Muscle layer of duodenum (tissue), 2 donors: ENCODE measurements at regions not wholly inside any gene's neighbourhood (a gene's known extent, or its start where the extent isn't known, plus 50 kb on each side); places are given as distances from the start of the nearest gene placed in this dataset.
"Not testable (repeated sequence)": the region's sequence is repeated elsewhere in the genome, so short reads cannot be mapped to it uniquely, and the experiment has no call there.

Source experiments
- H3K27ac ChIP-seq: one replicate; pipeline ENCODE4 v1.7.0; 2013; ENCODE audit warnings: mild to moderate bottlenecking, low read length
- H3K27me3 ChIP-seq: one replicate; pipeline ENCODE4 v1.7.0; 2013; ENCODE audit warnings: low read depth, mild to moderate bottlenecking, control low read depth, low read length
- H3K36me3 ChIP-seq, 2 donors: one replicate each; pipeline ENCODE4 v1.7.0; 2013; ENCODE audit warnings: low read length in 2 of 2, control low read depth in 1 of 2, mild to moderate bottlenecking in 1 of 2; ENCODE audit not compliant: insufficient read depth in 2 of 2, control insufficient read depth in 1 of 2
- H3K4me1 ChIP-seq, 2 donors: one replicate each; pipeline ENCODE4 v1.7.0; 2013; ENCODE audit warnings: low read length in 2 of 2, mild to moderate bottlenecking in 2 of 2, control low read depth in 1 of 2, moderate library complexity in 1 of 2; ENCODE audit not compliant: insufficient read depth in 2 of 2, control insufficient read depth in 1 of 2
- H3K4me3 ChIP-seq, 2 donors: one replicate each; pipeline ENCODE4 v1.7.0; 2013; ENCODE audit warnings: low read length in 2 of 2, low read depth in 1 of 2, mild to moderate bottlenecking in 1 of 2
- H3K9me3 ChIP-seq, 2 donors: one replicate each; pipeline ENCODE4 v1.7.0; 2013; ENCODE audit warnings: low read length in 2 of 2, control low read depth in 1 of 2, mild to moderate bottlenecking in 1 of 2; ENCODE audit not compliant: control insufficient read depth in 1 of 2
- donor health status: healthy.

DNA sequence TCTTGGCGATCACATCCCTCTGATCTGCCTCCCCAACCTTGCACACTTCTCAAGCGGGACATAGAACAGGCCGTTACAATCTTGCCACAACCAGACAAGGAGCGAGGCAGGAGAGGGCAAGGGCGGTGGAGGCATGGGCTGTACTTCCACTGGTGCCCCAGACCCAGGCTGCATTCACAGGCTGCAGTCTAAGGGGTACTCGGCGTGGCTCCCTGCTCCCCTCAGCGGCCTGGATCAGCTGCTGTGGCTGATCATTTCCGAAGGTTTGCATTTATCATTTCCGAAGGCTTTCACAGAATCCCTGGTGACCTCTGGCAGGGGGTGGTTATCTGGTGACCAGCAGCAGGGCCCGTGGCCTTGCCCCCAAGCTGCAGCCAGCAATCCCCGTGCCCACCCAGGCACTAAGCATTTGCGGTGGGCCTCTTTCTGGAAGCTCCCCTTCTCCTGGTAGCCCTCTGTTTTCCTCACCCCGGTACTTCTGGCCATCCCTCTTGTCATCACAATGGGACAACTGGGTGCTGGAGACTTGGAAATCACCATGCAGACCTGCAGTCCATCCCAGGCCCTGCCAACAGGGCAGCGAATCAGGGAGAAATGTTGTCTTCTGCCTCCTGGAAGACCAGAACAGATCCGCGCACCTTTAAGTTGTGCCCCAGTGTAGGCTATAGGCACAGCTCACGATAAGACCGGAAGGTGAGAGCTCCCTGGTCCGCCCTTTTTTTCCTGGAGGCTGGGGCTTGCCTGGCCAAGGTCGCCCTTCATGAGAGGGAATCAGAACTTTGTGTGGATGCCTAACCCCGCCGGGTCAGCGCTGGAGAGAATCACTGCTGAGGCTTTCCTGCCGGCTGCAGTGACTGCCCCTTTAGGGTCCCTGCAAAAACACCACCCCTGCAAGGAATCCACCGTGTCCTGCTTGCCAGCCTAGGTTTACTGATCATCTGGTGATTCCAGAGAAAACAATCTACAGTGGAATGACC, 1739.1 kb downstream of the TP53TG3F start:
- Histone ChIP-seq H3K4me3 (no peak overlapping the region), H3K4me1 (no peaks in the 10 kb centered on the region), H3K9me3 (peaks cover 0 to 12% of the 10 kb centered on the region in 2 donors), H3K36me3 (no peaks in the 10 kb centered on the region), H3K27ac (no peak overlapping the region), H3K27me3 (no peaks in the 10 kb centered on the region)

DNA sequence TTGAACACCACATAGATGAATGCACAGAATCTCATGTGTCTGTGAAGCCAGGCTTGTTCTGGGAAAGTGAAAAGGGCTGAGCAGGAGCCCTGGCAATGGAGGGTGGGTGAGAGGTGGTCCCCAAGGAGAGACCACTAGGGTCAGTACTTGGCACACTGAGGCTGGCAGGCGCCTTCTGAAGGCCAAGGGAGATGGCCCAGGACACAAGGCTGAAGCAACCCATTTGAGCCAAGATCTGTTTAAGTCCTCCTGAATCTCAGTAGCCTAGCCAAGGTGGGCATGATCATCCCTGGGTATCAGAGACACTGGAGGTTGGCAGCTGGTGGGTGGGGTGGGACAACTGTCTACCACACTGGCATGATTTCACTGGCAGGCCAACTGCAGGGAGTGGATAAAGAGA, 1741.2 kb downstream of the TP53TG3F start:
- H3K27me3 ChIP-seq = no peaks in the 10 kb centered on the region
- peaks cover 0 to 12% of the 10 kb centered on the region in 2 donors for H3K9me3 ChIP-seq
- no peak overlapping the region for H3K4me3 ChIP-seq
- H3K4me1 ChIP-seq = no peaks in the 10 kb centered on the region
- no peak overlapping the region for H3K27ac ChIP-seq
- H3K36me3 ChIP-seq = no peaks in the 10 kb centered on the region

DNA sequence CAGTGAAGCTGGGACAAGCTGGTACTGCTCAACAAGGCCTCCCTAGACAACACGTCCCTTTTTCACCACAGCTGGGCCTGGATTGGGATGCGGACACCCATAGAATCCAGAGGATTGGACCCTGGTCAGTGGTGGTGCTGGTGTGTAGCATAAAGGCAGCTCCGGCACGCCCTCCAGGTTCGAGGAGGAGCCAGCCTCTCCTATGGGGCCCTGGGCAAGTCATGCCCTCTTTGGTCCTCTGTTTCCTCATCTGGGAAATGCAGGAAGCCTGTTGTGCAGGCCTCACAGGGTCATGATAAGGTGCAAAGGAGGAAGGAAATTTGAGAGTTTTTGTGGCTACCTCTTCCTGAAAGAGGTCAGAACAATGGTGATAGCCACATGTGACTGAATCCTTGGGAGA, 1741.7 kb downstream of the TP53TG3F start:
- H3K4me3 ChIP-seq = no peak overlapping the region
- H3K27ac ChIP-seq = no peak overlapping the region
- H3K9me3 ChIP-seq = peaks cover 0 to 7% of the 10 kb centered on the region in 2 donors
- no peaks in the 10 kb centered on the region for H3K27me3 ChIP-seq
- H3K4me1 ChIP-seq = no peaks in the 10 kb centered on the region
- H3K36me3 ChIP-seq = no peaks in the 10 kb centered on the region

DNA sequence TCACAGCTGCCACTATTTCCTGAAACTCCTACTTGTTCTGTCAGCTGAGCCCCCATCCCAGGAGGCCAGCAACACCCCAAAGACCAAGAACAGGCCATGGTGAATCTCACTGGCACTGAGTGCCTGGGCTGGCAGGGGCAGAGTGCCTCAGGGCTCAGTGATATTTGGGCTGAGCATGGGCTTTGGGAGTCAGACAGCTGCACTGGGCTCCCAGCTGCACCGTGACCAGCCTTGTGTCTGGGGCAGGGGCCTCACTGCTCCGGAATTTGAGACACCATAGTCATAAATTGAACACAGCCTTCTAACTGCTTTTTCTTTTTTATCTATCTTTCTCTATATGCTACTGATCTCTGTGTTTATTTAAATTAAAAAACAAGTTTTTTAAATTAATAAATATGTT, 1744.2 kb downstream of the TP53TG3F start:
- H3K36me3 ChIP-seq = no peaks in the 10 kb centered on the region
- H3K4me1 ChIP-seq = no peaks in the 10 kb centered on the region
- H3K4me3 ChIP-seq = no peak overlapping the region
- no peak overlapping the region for H3K27ac ChIP-seq
- peaks cover 0 to 5% of the 10 kb centered on the region in 2 donors for H3K9me3 ChIP-seq
- H3K27me3 ChIP-seq = no peaks in the 10 kb centered on the region

DNA sequence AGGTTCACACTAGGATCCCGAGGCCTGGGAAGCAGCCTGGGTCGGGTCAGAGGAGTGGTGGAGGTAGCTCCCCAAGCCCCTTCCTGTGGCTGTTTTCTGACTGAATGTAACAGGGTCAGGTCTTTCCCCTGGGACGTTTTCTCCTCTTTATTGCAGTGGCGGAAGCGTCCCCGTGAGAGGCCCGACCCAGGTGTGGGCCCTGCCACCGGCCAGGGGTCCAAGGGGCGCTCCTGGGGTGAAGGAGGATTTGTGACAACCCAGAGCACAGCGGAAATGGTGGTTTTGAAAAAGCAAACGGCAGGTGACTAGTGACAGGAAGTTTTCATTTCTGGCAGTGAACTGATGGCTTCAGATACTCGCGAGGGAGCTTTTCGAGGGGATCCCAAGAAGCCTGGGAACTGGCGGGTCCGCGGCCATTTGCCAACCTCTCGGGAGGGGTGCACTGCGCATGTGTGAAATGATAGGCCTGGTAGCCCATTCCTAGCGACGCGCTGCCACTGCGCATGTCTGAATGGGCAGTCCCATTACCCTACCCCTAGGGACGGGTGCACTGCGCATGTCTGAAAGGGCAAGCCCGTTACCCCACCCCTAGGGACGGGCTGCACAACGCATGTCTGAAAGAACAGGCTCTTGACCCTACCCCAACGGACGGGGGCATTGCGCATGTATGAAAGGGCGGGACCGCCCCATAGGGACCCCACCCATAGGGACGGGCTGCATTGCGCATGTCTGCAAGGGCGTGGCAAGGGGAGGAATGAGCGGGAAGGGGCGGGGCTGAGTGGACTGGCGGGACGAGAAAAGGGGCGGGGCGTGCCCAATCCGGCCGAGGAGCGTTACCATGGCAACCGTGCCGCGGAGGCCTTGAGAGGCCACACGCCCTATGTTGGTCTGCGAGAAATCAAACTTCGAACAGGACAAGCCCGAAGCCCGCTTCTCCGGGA, 1747.9 kb downstream of the TP53TG3F start:
- Histone ChIP-seq H3K36me3 (no peaks in the 10 kb centered on the region), H3K9me3 (no peaks in the 10 kb centered on the region), H3K27ac (no peak overlapping the region), H3K27me3 (no peaks in the 10 kb centered on the region), H3K4me1 (no peaks in the 10 kb centered on the region), H3K4me3 (no peak overlapping the region)

DNA sequence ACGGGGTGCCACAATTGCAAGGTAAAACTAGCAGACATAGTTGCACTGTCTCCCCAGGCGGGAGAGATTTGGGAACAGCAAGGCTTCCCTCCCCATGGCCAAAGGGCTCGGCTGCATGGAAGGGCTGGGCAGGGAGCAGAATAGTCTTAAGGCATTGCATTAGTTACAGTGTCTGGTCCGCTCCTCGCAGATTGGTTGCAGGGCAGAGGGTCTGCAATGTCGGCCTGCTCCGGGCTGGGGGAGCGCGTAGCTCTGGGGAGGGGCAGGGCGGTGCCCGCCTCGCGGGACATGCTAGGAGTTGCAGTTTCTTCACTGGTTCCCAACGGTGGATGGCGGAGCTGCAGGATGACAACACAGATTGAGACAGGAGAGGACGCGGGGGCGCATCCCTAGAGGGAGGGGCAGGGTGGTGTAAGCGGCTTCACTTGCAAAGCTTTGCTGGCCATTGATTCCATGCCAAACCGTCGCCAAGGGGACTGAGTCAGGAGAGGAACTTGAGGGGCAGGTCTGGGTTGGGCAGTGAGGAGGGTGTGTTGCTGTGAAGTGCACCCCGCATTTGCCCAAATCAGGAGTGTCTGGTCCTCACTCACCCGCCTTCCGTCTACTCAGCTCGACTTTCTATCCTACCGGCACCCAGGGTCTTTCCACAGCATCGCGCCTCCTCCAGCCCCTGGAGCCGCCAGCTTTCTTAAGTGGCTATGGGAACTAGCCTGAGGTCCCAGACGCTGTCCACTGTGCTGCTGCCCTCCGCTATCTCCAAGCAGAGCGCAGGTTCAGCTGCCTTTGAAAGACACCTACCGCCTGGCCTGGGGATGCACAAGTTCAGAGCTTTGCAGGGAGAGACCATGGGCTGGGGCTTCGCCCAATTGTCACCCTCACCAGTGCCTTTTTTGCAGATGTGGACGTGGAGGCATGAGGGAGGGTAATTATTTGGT, 1748.9 kb downstream of the TP53TG3F start:
- Histone ChIP-seq H3K9me3 (no peaks in the 10 kb centered on the region), H3K4me1 (no peaks in the 10 kb centered on the region), H3K27ac (no peak overlapping the region), H3K4me3 (no peak overlapping the region), H3K27me3 (no peaks in the 10 kb centered on the region), H3K36me3 (no peaks in the 10 kb centered on the region)

DNA sequence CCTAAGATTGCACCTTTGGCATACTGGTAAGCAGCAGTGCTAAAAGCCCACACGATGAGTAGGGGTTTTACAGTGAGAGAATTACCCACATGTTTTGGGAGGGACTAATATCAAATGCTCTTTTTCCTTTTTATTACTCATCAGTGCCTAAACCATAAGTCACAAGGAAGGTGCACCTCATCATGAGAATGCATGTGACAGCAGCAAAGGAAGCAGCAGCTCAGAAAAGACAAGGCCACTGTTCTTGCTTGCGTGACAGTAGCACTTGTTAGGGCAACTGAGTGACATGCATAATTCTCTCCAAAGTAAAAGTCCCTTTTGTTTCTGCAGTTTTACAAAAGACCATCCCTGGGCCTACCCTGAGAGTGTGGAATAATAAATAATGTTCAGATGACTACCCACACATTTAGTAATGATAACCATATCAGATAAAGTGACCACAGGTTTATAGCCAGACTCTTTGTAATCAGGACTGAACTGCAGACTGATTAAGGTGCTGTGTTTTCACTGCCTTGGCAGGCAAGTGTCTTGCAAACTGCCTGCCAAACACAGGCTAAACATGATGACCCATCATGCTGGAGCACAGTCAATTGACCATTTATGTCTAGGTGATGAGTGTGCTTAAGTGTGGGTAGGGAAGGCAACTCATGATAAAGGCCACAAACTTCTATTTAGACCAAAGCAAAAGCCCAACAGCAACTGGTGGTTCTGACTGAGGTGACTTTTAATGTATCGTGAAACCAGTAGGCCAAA, 1751.4 kb downstream of the TP53TG3F start:
- Histone ChIP-seq H3K4me3 (no peak overlapping the region), H3K27me3 (no peaks in the 10 kb centered on the region), H3K9me3 (no peaks in the 10 kb centered on the region), H3K27ac (no peak overlapping the region), H3K4me1 (no peaks in the 10 kb centered on the region), H3K36me3 (no peaks in the 10 kb centered on the region)

DNA sequence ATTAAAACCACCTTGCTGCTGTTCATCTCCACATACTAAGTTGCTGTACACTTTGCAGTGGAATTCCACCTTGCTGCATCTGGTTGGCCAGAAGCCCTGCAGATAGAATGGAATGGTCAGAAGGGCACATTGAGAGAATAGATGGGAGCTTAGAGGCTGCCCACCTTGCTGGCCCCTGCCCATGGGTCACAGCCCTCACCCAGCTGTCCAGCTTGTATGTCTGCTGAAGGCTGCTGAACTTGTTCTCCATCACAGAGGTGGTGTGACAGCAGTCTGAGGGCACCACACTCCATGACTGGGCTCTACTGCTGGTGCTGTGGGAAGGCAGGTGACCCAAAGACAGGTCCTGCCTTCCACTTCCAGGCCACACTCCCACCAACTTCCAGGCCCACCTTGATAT, 1755.4 kb downstream of the TP53TG3F start:
- Histone ChIP-seq H3K4me3 (no peak overlapping the region), H3K4me1 (no peaks in the 10 kb centered on the region), H3K36me3 (no peaks in the 10 kb centered on the region), H3K27me3 (no peaks in the 10 kb centered on the region), H3K9me3 (peaks cover 0 to 2% of the 10 kb centered on the region in 2 donors), H3K27ac (no peak overlapping the region)

DNA sequence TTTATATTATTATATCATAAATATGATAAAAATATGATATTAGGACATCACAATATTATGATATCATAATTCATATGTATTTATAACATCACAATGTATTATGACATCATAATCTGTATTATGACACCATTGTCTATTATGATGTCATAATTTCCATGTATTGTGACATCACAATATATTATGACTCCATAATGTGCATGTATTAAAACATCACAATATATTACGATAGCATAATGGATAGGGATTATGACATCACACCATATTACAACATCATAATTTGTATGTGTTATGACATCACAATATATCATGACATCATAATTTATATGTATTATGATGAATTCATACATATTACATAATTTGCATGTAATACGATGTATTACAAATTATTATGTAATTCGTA, 1755.9 kb downstream of the TP53TG3F start:
- Histone ChIP-seq H3K4me1 (no peaks in the 10 kb centered on the region), H3K9me3 (peaks cover 0 to 2% of the 10 kb centered on the region in 2 donors), H3K27ac (no peak overlapping the region), H3K27me3 (no peaks in the 10 kb centered on the region), H3K4me3 (no peak overlapping the region), H3K36me3 (no peaks in the 10 kb centered on the region)

DNA sequence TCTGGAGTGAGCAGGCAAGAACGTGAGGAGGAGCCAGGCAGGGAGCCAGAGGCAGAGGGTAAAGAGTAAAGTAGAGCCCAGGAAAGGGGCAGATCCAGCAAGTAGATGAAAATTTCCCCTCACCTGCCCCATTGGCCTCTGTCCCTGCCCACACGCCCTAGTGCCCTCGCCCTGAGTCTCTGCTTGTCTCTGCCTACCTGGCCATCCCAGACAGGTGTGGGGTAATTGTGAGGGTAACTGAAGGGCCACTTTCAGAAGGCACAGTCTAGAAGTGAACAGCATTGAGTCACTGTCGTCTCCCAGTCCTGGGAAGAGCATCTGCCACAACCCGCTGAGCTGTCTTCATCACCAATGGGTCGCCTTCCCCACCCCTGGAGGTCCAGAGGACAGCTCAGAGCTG, 1756.8 kb downstream of the TP53TG3F start:
- not testable (repeated sequence) for H3K4me3 ChIP-seq, H3K27me3 ChIP-seq, H3K4me1 ChIP-seq, H3K36me3 ChIP-seq, H3K9me3 ChIP-seq, H3K27ac ChIP-seq
